ENCODE measurements at regions not wholly inside any gene's neighbourhood (a gene's known extent, or its start where the extent isn't known, plus 50 kb on each side); places are given as distances from the start of the nearest gene placed in this dataset.

DNA sequence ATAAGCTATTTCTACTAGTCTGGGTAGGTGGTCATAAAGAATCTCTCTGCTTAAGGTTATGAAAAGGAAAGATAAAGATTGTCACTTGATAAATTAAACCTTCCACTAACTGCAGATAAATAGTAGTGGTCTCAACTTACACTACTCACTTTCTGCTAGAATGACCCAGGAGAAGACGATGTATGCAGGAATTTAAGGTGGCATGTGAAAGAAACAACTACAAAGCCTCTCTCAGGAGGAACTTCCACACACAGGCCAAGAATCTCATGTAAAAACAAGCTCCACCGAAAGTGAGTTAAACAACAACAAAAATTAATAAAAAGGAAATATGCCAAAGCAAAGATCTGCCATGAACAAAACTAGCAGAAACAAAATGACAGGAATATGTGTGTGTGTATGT, 165.4 kb downstream of the CDC14C start:
- TF ChIP-seq POLR2A (IDR thresholded peaks at IDR 0.05), result no peak
- TF ChIP-seq, protein P1, sequence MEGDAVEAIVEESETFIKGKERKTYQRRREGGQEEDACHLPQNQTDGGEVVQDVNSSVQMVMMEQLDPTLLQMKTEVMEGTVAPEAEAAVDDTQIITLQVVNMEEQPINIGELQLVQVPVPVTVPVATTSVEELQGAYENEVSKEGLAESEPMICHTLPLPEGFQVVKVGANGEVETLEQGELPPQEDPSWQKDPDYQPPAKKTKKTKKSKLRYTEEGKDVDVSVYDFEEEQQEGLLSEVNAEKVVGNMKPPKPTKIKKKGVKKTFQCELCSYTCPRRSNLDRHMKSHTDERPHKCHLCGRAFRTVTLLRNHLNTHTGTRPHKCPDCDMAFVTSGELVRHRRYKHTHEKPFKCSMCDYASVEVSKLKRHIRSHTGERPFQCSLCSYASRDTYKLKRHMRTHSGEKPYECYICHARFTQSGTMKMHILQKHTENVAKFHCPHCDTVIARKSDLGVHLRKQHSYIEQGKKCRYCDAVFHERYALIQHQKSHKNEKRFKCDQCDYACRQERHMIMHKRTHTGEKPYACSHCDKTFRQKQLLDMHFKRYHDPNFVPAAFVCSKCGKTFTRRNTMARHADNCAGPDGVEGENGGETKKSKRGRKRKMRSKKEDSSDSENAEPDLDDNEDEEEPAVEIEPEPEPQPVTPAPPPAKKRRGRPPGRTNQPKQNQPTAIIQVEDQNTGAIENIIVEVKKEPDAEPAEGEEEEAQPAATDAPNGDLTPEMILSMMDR (IDR thresholded peaks at IDR 0.05), result no peak
